OCI-LY1 (cell line): ENCODE measurements at regions not wholly inside any gene's neighbourhood (a gene's known extent, or its start where the extent isn't known, plus 50 kb on each side); places are given as distances from the start of the nearest gene placed in this dataset.

Source experiments
- H2AFZ ChIP-seq: fragments of 200-600 bp; sonication (generic), shearing (Covaris generic); 2 replicates; pipeline ENCODE4 v1.6.0; 2014; ENCODE audit warnings: antibody characterized with exemption, mild to moderate bottlenecking, low read length
- H3F3A ChIP-seq: fragments of 200-600 bp; sonication (generic), shearing (Covaris generic); 2 replicates; pipeline ENCODE4 v1.6.0; 2014; ENCODE audit warnings: mild to moderate bottlenecking, antibody characterized with exemption, low read length, moderate library complexity; ENCODE audit not compliant: insufficient read depth
- H3K27ac ChIP-seq: fragments of 200-600 bp; sonication (generic); 2 replicates; pipeline ENCODE4 v1.5.1; 2014; ENCODE audit warnings: low read length, mixed run types, mild to moderate bottlenecking, low read depth; ENCODE audit not compliant: poor library complexity, severe bottlenecking
- H3K27me3 ChIP-seq: fragments of 200-600 bp; sonication (generic); 2 replicates; pipeline ENCODE4 v1.6.0; 2014; ENCODE audit warnings: antibody characterized with exemption, mild to moderate bottlenecking, low read length, moderate library complexity; ENCODE audit not compliant: insufficient read depth
- H3K36me3 ChIP-seq: fragments of 200-600 bp; sonication (generic); 2 replicates; pipeline ENCODE4 v1.6.1; 2014; ENCODE audit warnings: mild to moderate bottlenecking, antibody characterized with exemption, low read length, moderate library complexity, mixed read lengths; ENCODE audit not compliant: insufficient read depth
- H3K4me1 ChIP-seq: fragments of 200-600 bp; sonication (generic); 2 replicates; pipeline ENCODE4 v1.5.1; 2014; ENCODE audit warnings: mild to moderate bottlenecking, low read length, moderate library complexity; ENCODE audit not compliant: insufficient read depth, severe bottlenecking
- H3K4me2 ChIP-seq: fragments of 200-600 bp; sonication (generic), shearing (Covaris generic); 2 replicates; pipeline ENCODE4 v1.6.1; 2014; ENCODE audit warnings: low read length
- H3K4me3 ChIP-seq: fragments of 200-600 bp; sonication (generic); 2 replicates; pipeline ENCODE4 v1.5.1; 2014; ENCODE audit warnings: low read length, low read depth, mild to moderate bottlenecking, mixed read lengths; ENCODE audit not compliant: poor library complexity, severe bottlenecking
- H3K79me2 ChIP-seq: fragments of 200-600 bp; shearing (Covaris generic); 2 replicates; pipeline ENCODE4 v1.6.1; 2016; ENCODE audit warnings: mixed run types, low read length, mixed read lengths; ENCODE audit not compliant: insufficient read depth
- H3K9ac ChIP-seq: fragments of 200-600 bp; sonication (generic), shearing (Covaris generic); 2 replicates; pipeline ENCODE4 v1.6.1; 2014; ENCODE audit warnings: mild to moderate bottlenecking, low read length, mixed read lengths
- H3K9me2 ChIP-seq: fragments of 200-600 bp; sonication (generic), shearing (Covaris generic); 2 replicates; pipeline ENCODE4 v1.6.1; 2014; ENCODE audit warnings: low read depth, mild to moderate bottlenecking, low read length, mixed read lengths
- H3K9me3 ChIP-seq: fragments of 200-600 bp; shearing (Covaris generic); 2 replicates; pipeline ENCODE4 v1.6.1; 2014; ENCODE audit warnings: low read length, mixed read lengths
- H4K20me1 ChIP-seq: fragments of 200-600 bp; sonication (generic), shearing (Covaris generic); 2 replicates; pipeline ENCODE4 v1.6.0; 2016; ENCODE audit warnings: mild to moderate bottlenecking, low read length; ENCODE audit not compliant: insufficient read depth
- CTCF ChIP-seq: fragments of 200-600 bp; sonication (generic), shearing (Covaris generic); IDR thresholded peaks from 2 replicates; pipeline ENCODE4 v1.5.1; 2017; ENCODE audit warnings: mild to moderate bottlenecking, antibody characterized with exemption, low read length, moderate library complexity, mixed read lengths
- EZH2 ChIP-seq: fragments of 200-600 bp; sonication (generic), shearing (Covaris generic); IDR thresholded peaks from 2 replicates; pipeline ENCODE4 v1.8.0; 2017; ENCODE audit warnings: borderline replicate concordance, mixed run types, mild to moderate bottlenecking, antibody characterized with exemption, low read length, moderate library complexity, mixed read lengths

DNA sequence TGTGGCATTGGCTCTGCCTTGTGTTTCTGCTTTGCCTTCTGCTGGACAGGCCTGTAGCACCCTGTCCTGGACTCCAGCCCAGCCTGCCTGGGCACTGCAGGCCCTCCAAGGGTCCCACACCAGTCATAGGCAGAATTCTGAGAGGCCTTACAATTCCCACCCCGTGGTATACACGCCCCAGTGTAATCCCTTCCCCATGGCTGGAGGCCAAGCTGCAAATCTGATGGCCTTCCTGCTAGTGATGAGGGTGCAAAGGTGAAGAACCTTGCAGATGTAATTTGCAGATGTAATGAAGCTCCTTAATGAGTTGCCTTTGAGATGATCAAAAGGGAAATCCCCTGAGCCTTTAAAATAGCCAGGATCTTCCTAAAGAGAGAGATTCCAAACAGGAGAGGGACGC, 325.1 kb upstream of the ZNF32 start:
- Histone ChIP-seq H3K27ac (no peak overlapping the region), H3K9me2 (no peaks in the 10 kb centered on the region), H3K4me1 (no peaks in the 10 kb centered on the region), H4K20me1 (no peaks in the 10 kb centered on the region), H3K4me3 (no peak overlapping the region), H3F3A (no peaks in the 10 kb centered on the region), H3K36me3 (no peaks in the 10 kb centered on the region), H3K27me3 (no peaks in the 10 kb centered on the region), H3K79me2 (no peaks in the 10 kb centered on the region), H3K9me3 (no peaks in the 10 kb centered on the region), H3K4me2 (no peak overlapping the region), H2AFZ (no peak overlapping the region), H3K9ac (no peak overlapping the region)
- TF ChIP-seq CTCF (no peak), EZH2 (no peak)

DNA sequence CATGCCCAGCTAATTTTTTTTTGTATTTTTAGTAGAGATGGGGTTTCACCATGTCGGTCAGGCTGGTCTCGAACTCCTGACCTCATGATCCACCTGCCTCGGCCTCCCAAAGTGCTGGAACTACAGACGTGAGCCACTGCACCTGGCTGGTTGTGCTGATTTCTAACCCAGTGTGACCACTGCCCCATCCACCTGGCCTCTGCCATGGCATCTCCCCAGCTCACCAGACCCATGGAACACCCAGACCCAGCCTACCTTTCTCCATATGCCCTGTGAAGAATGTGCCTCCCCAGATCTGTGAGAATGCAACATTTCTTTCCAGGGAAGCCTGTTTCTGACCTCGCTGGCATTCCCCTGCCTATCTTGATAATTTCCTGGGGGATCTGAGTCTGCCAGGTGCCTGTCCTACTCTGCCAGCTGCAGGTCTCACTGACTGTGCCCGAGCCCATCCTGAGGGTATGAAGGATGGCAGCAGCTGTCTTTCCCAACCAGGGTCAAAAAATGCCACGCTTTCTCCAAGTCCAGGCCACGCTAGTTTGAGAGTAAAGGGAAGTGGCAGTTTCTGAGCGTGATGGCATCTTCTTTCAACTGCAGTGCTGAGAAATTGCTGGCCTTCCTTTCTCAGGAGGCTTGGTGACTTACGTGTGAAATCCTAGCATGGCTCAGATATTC, 324.4 kb upstream of the ZNF32 start:
- no peak overlapping the region for H3K4me2 ChIP-seq
- H2AFZ ChIP-seq, result no peak overlapping the region
- TF ChIP-seq EZH2 (no peak), CTCF (no peak)
- no peaks in the 10 kb centered on the region for H3K9me2 ChIP-seq
- H3K9ac ChIP-seq, result no peak overlapping the region
- H3K4me1 ChIP-seq, result no peaks in the 10 kb centered on the region
- H3K79me2 ChIP-seq, result no peaks in the 10 kb centered on the region
- no peaks in the 10 kb centered on the region for H3F3A ChIP-seq
- H3K36me3 ChIP-seq, result no peaks in the 10 kb centered on the region
- no peak overlapping the region for H3K27ac ChIP-seq
- no peaks in the 10 kb centered on the region for H3K9me3 ChIP-seq
- no peaks in the 10 kb centered on the region for H4K20me1 ChIP-seq
- no peaks in the 10 kb centered on the region for H3K27me3 ChIP-seq
- H3K4me3 ChIP-seq, result no peak overlapping the region

DNA sequence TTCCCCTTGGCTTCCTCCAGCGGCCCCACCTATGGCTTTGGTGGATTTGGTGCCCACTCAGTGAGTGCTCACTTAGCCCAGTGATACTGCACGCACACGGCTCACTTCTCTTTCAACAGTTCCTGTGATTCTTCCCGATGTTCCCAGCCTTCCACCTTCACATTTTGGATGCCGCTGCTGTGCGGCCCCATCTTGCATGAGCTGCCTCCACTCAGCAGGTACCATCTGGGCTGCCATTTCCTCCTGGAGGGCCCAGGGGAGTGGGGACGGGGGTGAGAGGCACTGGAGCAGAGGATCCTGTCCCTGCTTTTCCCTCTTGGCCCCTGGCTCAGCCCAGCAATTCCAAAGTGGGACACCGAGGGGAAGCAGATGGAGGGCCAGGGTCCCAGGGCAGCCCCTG, 323.3 kb upstream of the ZNF32 start:
- TF ChIP-seq EZH2, result no peak
- no peak for TF ChIP-seq CTCF

More for the DNA sequence above, 323.3 kb upstream of the ZNF32 start:
- no peaks in the 10 kb centered on the region for H3K27me3 ChIP-seq
- no peak overlapping the region for H3K27ac ChIP-seq
- H3K9ac ChIP-seq, result no peak overlapping the region
- H3F3A ChIP-seq, result no peaks in the 10 kb centered on the region
- H2AFZ ChIP-seq, result no peak overlapping the region
- H3K79me2 ChIP-seq, result no peaks in the 10 kb centered on the region
- no peak overlapping the region for H3K4me3 ChIP-seq
- no peaks in the 10 kb centered on the region for H3K36me3 ChIP-seq
- no peak overlapping the region for H3K4me2 ChIP-seq
- H4K20me1 ChIP-seq, result no peaks in the 10 kb centered on the region
- H3K9me2 ChIP-seq, result no peaks in the 10 kb centered on the region
- H3K4me1 ChIP-seq, result no peaks in the 10 kb centered on the region
- H3K9me3 ChIP-seq, result no peaks in the 10 kb centered on the region
